Liver (tissue), 8 donors: ENCODE measurements at regions not wholly inside any gene's neighbourhood (a gene's known extent, or its start where the extent isn't known, plus 50 kb on each side); places are given as distances from the start of the nearest gene placed in this dataset.

Experiments
- DNase-seq: peaks from one replicate; pipeline ENCODE4 v3.0.0-alpha.2; 2017; ENCODE audit warnings: low spot score
- H3K27ac ChIP-seq, 2 donors: one replicate each; pipeline ENCODE4 v1.7.0; 2013; ENCODE audit warnings: inconsistent platforms in 2 of 2, low read length in 2 of 2, control low read depth in 1 of 2, low read depth in 1 of 2, mild to moderate bottlenecking in 1 of 2
- H3K27me3 ChIP-seq, 4 donors: one replicate each; pipeline versions ENCODE4 v1.6.1 to v1.7.0; 2013; ENCODE audit warnings: low read length in 3 of 4, inconsistent platforms in 1 of 4, mild to moderate bottlenecking in 1 of 4, moderate library complexity in 1 of 4; ENCODE audit not compliant: control insufficient read depth in 4 of 4, insufficient read depth in 4 of 4
- H3K36me3 ChIP-seq, 4 donors: one replicate each; pipeline versions ENCODE4 v1.6.1 to v1.7.0; 2013; ENCODE audit warnings: low read length in 3 of 4, mild to moderate bottlenecking in 3 of 4, low read depth in 1 of 4, moderate library complexity in 1 of 4; ENCODE audit not compliant: control insufficient read depth in 4 of 4, insufficient read depth in 3 of 4
- H3K4me1 ChIP-seq, 4 donors: one replicate each; pipeline versions ENCODE4 v1.6.1 to v1.7.0; 2013; ENCODE audit warnings: low read length in 3 of 4, mild to moderate bottlenecking in 3 of 4, moderate library complexity in 1 of 4; ENCODE audit not compliant: control insufficient read depth in 4 of 4, insufficient read depth in 4 of 4
- H3K4me3 ChIP-seq, 3 donors: one replicate each; pipeline versions ENCODE4 v1.6.1 to v1.7.0; 2013; ENCODE audit warnings: low read length in 3 of 3, control low read depth in 1 of 3, low read depth in 1 of 3, mild to moderate bottlenecking in 1 of 3
- H3K9ac ChIP-seq, 2 donors: one replicate each; pipeline ENCODE4 v1.7.0; 2013; ENCODE audit warnings: low read length in 2 of 2, mild to moderate bottlenecking in 2 of 2, moderate library complexity in 2 of 2, control low read depth in 1 of 2, low read depth in 1 of 2
- H3K9me3 ChIP-seq, 4 donors: one replicate each; pipeline versions ENCODE4 v1.6.1 to v1.7.0; 2013; ENCODE audit warnings: low read length in 3 of 4; ENCODE audit not compliant: control insufficient read depth in 4 of 4
- ATF3 ChIP-seq: IDR thresholded peaks from 2 replicates; pipeline ENCODE4 v1.6.1; 2016; ENCODE audit warnings: antibody characterized with exemption
- CTCF ChIP-seq: fragments of 150-350 bp; IDR thresholded peaks from 2 replicates; pipeline ENCODE4 v1.5.1; 2017; ENCODE audit warnings: improper control_type of control experiment, low read depth, low read length; ENCODE audit not compliant: missing input control
- EGR1 ChIP-seq, 2 donors: IDR thresholded peaks; 2 replicates each; pipeline ENCODE4 v1.6.1; 2016 to 2018; ENCODE audit warnings: antibody characterized with exemption in 2 of 2, low read depth in 2 of 2
- FOXA1 ChIP-seq: IDR thresholded peaks from 2 replicates; pipeline ENCODE4 v1.6.1; 2016; ENCODE audit warnings: antibody characterized with exemption
- FOXA2 ChIP-seq: IDR thresholded peaks from 2 replicates; pipeline ENCODE4 v1.6.1; 2016; ENCODE audit warnings: antibody characterized with exemption
- GABPA ChIP-seq, 2 donors: IDR thresholded peaks in 1 of 2; conservative IDR thresholded peaks in 1 of 2; 2 replicates each; pipeline ENCODE4 v1.6.1; 2016; ENCODE audit warnings: antibody characterized with exemption in 2 of 2, mild to moderate bottlenecking in 1 of 2, moderate library complexity in 1 of 2
- HNF4A ChIP-seq, 2 donors: conservative IDR thresholded peaks; 2 replicates each; pipeline ENCODE4 v1.6.1; 2016; ENCODE audit warnings: antibody characterized with exemption in 2 of 2, mild to moderate bottlenecking in 2 of 2
- HNF4G ChIP-seq: IDR thresholded peaks from 2 replicates; pipeline ENCODE4 v1.6.1; 2016; ENCODE audit warnings: antibody characterized with exemption
- JUND ChIP-seq, 2 donors: IDR thresholded peaks; 2 replicates each; pipeline ENCODE4 v1.6.1; 2016; ENCODE audit warnings: antibody characterized with exemption in 2 of 2
- NR2F2 ChIP-seq: IDR thresholded peaks from 2 replicates; pipeline ENCODE4 v1.6.1; 2016; ENCODE audit warnings: antibody characterized with exemption
- RAD21 ChIP-seq, 2 donors: IDR thresholded peaks; 2 replicates each; pipeline ENCODE4 v1.6.1; 2016; ENCODE audit warnings: antibody characterized with exemption in 2 of 2, mild to moderate bottlenecking in 2 of 2
- RXRA ChIP-seq, 2 donors: IDR thresholded peaks; 2 replicates each; pipeline ENCODE4 v1.6.1; 2017 to 2018; ENCODE audit warnings: antibody characterized with exemption in 2 of 2, mild to moderate bottlenecking in 1 of 2
- SP1 ChIP-seq: IDR thresholded peaks from 2 replicates; pipeline ENCODE4 v1.6.1; 2018; ENCODE audit warnings: antibody characterized with exemption, mild to moderate bottlenecking
- TAF1 ChIP-seq: conservative IDR thresholded peaks from 2 replicates; pipeline ENCODE4 v1.6.1; 2016; ENCODE audit warnings: antibody characterized with exemption, mild to moderate bottlenecking
- YY1 ChIP-seq: IDR thresholded peaks from 2 replicates; pipeline ENCODE4 v1.6.1; 2016; ENCODE audit warnings: antibody characterized with exemption, mild to moderate bottlenecking
- WGBS: extraction: QIAGEN DNeasy Blood & Tissue Kit; methylation state at CpG from one replicate; pipeline ENCODE4 v1.1.7; 2013; 5-methylcytosine and 5-hydroxymethylcytosine counted together
- TF ChIP-seq, protein P1 (sequence below): IDR thresholded peaks from 2 replicates; pipeline ENCODE4 v1.6.1; 2016; ENCODE audit warnings: antibody characterized with exemption, mild to moderate bottlenecking
- TF ChIP-seq, protein P2 (sequence below): IDR thresholded peaks from 2 replicates; pipeline ENCODE4 v1.6.1; 2016; ENCODE audit warnings: antibody characterized with exemption
- TF ChIP-seq, protein P3 (sequence below): IDR thresholded peaks from 2 replicates; pipeline ENCODE4 v1.6.1; 2016; ENCODE audit warnings: antibody characterized with exemption
- donor health status: healthy.
- donor health status: healthy.
- donor health status: healthy.
- donor health status: healthy.
- donor health status: healthy.

GRCh38 chr1:82390627-82391026 lies 589.9 kb downstream of the ADGRL2 start:
- no peaks in the 10 kb centered on the region for H3K9me3 ChIP-seq
- H3K9ac ChIP-seq: no peak overlapping the region
- no peak overlapping the region for H3K27ac ChIP-seq
- H3K36me3 ChIP-seq: no peaks in the 10 kb centered on the region
- WGBS: 56% methylated on average over 1 of the region's 1 CpG
- no peak for DNase-seq
- H3K27me3 ChIP-seq: no peaks in the 10 kb centered on the region
- no peak for TF ChIP-seq NR2F2
- TF ChIP-seq, protein P1, sequence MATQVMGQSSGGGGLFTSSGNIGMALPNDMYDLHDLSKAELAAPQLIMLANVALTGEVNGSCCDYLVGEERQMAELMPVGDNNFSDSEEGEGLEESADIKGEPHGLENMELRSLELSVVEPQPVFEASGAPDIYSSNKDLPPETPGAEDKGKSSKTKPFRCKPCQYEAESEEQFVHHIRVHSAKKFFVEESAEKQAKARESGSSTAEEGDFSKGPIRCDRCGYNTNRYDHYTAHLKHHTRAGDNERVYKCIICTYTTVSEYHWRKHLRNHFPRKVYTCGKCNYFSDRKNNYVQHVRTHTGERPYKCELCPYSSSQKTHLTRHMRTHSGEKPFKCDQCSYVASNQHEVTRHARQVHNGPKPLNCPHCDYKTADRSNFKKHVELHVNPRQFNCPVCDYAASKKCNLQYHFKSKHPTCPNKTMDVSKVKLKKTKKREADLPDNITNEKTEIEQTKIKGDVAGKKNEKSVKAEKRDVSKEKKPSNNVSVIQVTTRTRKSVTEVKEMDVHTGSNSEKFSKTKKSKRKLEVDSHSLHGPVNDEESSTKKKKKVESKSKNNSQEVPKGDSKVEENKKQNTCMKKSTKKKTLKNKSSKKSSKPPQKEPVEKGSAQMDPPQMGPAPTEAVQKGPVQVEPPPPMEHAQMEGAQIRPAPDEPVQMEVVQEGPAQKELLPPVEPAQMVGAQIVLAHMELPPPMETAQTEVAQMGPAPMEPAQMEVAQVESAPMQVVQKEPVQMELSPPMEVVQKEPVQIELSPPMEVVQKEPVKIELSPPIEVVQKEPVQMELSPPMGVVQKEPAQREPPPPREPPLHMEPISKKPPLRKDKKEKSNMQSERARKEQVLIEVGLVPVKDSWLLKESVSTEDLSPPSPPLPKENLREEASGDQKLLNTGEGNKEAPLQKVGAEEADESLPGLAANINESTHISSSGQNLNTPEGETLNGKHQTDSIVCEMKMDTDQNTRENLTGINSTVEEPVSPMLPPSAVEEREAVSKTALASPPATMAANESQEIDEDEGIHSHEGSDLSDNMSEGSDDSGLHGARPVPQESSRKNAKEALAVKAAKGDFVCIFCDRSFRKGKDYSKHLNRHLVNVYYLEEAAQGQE: no peak
- no peak for TF ChIP-seq HNF4A (conservative IDR thresholded peaks at IDR 0.05)
- no peak for TF ChIP-seq RXRA (IDR thresholded peaks at IDR 0.05)
- TF ChIP-seq EGR1 (IDR thresholded peaks at IDR 0.05; ENCODE audit: low read depth in 2 of 2): no peak
- no peak for TF ChIP-seq TAF1
- TF ChIP-seq ATF3: no peak
- TF ChIP-seq SP1: no peak
- TF ChIP-seq GABPA (IDR thresholded peaks at IDR 0.05 in 1 of 2, conservative IDR thresholded peaks at IDR 0.05 in 1 of 2): no peak
- TF ChIP-seq RAD21 (IDR thresholded peaks at IDR 0.05): no peak
- no peak for TF ChIP-seq HNF4G
- H3K4me3 ChIP-seq: no peak overlapping the region
- no peaks in the 10 kb centered on the region for H3K4me1 ChIP-seq

DNA sequence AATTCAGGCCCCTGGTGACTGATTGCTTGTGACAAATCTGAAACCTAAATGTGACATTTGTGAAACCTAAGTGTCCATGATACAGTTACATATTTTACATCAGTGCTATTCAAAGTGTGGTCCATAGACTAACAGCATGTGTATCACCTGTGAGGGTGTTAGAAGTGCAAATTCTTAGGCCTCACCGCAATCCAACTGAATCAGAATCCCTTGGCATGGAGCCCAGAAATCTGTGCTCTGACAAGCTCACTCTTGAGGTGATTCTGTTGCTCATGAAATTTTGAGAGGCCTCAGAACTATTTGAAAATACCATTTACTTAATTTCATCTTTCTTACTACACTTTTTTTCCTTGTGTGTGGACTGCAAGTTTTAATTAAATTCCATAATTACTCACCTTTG lies 587.9 kb downstream of the ADGRL2 start:
- WGBS: 91% methylated on average over 1 of the region's 1 CpG
- Histone ChIP-seq H3K36me3 (no peaks in the 10 kb centered on the region), H3K27ac (no peak overlapping the region), H3K9ac (no peak overlapping the region), H3K27me3 (no peaks in the 10 kb centered on the region), H3K4me3 (no peak overlapping the region), H3K9me3 (no peaks in the 10 kb centered on the region), H3K4me1 (no peaks in the 10 kb centered on the region)
- TF ChIP-seq FOXA2 (no peak), RXRA (IDR thresholded peaks at IDR 0.05) (no peak), SP1 (no peak), RAD21 (IDR thresholded peaks at IDR 0.05) (no peak), EGR1 (IDR thresholded peaks at IDR 0.05; ENCODE audit: low read depth in 2 of 2) (no peak), TAF1 (no peak), HNF4G (no peak), JUND (IDR thresholded peaks at IDR 0.05) (no peak), NR2F2 (no peak), FOXA1 (no peak), ATF3 (no peak), YY1 (no peak), CTCF (no peak), HNF4A (conservative IDR thresholded peaks at IDR 0.05) (no peak), GABPA (IDR thresholded peaks at IDR 0.05 in 1 of 2, conservative IDR thresholded peaks at IDR 0.05 in 1 of 2) (no peak)
- TF ChIP-seq, protein P1: no peak
- TF ChIP-seq, protein P2, sequence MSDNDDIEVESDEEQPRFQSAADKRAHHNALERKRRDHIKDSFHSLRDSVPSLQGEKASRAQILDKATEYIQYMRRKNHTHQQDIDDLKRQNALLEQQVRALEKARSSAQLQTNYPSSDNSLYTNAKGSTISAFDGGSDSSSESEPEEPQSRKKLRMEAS: no peak
- TF ChIP-seq, protein P3, sequence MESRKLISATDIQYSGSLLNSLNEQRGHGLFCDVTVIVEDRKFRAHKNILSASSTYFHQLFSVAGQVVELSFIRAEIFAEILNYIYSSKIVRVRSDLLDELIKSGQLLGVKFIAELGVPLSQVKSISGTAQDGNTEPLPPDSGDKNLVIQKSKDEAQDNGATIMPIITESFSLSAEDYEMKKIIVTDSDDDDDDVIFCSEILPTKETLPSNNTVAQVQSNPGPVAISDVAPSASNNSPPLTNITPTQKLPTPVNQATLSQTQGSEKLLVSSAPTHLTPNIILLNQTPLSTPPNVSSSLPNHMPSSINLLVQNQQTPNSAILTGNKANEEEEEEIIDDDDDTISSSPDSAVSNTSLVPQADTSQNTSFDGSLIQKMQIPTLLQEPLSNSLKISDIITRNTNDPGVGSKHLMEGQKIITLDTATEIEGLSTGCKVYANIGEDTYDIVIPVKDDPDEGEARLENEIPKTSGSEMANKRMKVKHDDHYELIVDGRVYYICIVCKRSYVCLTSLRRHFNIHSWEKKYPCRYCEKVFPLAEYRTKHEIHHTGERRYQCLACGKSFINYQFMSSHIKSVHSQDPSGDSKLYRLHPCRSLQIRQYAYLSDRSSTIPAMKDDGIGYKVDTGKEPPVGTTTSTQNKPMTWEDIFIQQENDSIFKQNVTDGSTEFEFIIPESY: no peak
- no peak for DNase-seq
